ENCODE measurements at regions not wholly inside any gene's neighbourhood (a gene's known extent, or its start where the extent isn't known, plus 50 kb on each side); places are given as distances from the start of the nearest gene placed in this dataset.
"Not testable (repeated sequence)": the region's sequence is repeated elsewhere in the genome, so short reads cannot be mapped to it uniquely, and the experiment has no call there.

DNA sequence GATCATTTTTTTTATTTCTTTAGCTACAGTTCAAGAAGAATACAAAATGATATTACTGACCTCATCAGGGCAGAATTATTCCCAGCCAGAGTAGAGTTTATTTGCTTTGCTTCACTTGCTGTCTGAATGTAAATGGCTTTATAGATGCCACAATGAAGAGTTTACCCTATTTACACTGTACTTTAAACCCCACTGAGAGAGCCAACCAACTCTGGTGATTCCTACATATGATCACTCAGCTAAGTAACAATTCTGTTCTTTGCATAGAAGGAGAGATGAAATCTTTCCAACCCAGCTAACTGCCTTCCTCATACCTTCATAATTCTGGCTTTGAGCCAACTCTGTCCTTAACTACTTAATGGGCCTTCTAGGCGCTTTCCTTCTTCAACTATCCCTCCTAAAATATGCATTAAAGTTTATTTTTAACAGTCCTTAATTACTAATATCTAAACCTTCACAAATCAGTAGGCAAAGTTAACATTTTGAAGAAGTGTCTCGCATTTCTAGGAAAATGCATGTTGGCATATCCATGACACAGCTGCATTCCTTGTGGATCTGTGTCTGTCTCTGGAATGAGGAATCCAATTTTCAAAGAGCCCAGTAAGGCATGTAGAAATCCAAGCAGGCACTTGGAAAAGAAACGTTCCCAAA lies 284.8 kb upstream of the GRAMD2B start:
- intact Hi-C loops (cut with DNase I), result no loop called here
- no peak for ATAC-seq (ENCODE audit: poor library complexity)

DNA sequence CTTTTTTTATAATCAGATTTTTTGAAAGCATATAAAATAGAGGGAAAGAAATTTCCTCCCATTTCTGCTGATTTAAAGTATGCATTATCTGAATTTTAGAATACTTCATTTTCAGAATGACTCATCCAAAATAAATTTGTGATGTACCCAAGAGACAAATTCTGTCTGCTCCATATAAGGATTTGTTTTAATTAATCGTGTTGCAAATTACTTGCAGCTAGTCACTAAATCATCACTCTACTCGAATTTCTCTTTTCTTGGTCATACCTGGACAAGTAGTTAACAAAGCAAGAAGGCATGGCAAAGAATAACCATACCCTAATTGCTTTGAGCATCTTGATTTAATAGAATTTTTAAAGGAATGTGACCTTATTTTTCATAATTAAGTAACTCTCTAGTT lies 284.1 kb upstream of the GRAMD2B start:
- ATAC-seq (ENCODE audit: poor library complexity), result no peak

More for the DNA sequence above, 284.8 kb upstream of the GRAMD2B start:
- no peak for DNase-seq

DNA sequence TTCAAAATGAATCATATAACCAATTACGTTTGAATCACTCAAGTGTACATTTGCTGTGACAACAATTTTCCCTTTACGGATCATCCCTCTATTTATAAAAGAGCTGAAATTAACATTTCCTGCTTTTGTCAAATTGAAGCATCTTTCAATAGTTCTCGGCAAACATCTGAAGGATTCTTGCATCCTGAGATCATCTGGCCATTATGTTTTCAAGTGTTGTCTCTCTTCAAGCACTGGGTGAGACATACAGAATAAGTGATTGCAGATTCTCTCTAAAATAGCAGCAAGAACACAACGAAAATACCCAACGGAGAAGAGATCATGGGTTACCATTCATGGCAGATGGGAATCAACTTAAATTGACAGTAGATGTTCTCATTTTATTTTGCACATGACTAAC lies 283.4 kb upstream of the GRAMD2B start:
- intact Hi-C loops (cut with DNase I), result no loop called here
- no peak for ATAC-seq (ENCODE audit: poor library complexity)
- no peak for DNase-seq

More for the DNA sequence above, 284.1 kb upstream of the GRAMD2B start:
- intact Hi-C loops (cut with DNase I), result no loop called here
- DNase-seq, result no peak

DNA sequence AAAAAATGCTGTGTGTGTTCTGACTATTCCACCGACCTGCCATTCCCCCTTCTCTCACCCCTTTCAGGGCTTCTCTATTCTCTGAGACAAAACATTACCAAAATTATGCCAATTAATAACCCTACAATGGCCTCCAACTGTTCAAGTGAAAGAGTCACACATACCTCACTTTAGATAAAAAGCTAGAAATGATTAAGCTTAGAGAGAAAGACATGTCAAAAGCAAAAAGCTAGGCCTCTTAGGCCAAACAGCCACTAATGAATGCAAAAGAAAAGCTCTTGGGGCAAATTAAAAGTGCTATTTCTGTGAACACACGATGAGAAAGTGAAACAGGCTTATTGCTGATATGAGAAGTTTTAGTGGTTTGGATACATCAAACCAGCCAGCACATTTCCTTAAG lies 279.6 kb upstream of the GRAMD2B start:
- ATAC-seq (ENCODE audit: poor library complexity), result no peak
- no peak for DNase-seq
- intact Hi-C loops (cut with DNase I), result no loop called here

DNA sequence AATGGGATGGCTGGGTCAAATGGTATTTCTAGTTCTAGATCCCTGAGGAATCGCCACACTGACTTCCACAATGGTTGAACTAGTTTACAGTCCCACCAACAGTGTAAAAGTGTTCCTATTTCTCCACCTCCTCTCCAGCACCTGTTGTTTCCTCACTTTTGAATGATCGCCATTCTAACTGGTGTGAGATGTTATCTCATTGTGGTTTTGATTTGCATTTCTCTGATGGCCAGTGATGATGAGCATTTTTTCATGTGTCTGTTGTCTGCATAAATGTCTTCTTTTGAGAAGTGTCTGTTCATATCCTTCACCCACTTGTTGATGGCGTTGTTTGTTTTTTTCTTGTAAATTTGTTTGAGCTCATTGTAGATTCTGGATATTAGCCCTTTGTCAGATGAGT lies 272.9 kb upstream of the GRAMD2B start:
- intact Hi-C loops (cut with DNase I), result not testable (repeated sequence)

DNA sequence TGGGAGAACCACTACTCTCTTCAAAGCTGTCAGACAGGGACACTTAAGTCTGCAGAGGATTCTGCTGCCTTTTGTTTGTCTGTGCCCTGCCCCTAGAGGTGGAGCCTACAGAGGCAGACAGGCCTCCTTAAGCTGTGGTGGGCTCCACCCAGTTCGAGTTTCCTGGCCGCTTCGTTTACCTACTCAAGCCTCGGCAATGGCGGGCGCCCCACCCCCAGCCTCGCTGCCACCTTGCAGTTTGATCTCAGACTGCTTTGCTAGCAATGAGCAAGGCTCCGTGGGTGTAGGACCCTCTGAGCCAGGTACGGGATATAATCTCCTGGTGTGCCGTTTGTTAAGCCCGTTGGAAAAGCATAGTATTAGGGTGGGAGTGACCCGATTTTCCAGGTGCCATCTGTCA lies 267.9 kb upstream of the GRAMD2B start:
- DNase-seq; ATAC-seq (ENCODE audit: poor library complexity); intact Hi-C loops (cut with DNase I): not testable (repeated sequence)

More for the DNA sequence above, 272.9 kb upstream of the GRAMD2B start:
- ATAC-seq (ENCODE audit: poor library complexity); DNase-seq: not testable (repeated sequence)

DNA sequence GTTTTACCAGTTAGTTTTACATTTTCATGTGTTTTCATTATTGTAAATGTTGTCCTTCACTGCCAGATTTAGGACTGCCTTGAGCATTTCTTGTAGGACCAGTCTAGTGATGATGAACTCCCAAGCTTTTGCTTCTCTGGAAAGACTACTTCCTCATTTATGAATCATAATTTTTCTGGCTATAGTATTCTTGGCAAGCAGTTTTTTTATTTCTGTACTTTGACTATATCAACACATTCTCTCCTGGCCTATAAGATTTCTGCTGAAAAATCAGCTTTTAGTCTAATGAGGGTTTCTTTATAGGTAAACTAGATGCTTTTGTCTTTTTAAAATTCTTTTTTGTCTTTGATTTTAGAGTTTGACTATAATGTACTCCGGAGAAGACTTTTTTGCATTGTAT lies 256.8 kb upstream of the GRAMD2B start:
- intact Hi-C loops (cut with DNase I), result no loop called here
- no peak for DNase-seq
- ATAC-seq (ENCODE audit: poor library complexity), result no peak

DNA sequence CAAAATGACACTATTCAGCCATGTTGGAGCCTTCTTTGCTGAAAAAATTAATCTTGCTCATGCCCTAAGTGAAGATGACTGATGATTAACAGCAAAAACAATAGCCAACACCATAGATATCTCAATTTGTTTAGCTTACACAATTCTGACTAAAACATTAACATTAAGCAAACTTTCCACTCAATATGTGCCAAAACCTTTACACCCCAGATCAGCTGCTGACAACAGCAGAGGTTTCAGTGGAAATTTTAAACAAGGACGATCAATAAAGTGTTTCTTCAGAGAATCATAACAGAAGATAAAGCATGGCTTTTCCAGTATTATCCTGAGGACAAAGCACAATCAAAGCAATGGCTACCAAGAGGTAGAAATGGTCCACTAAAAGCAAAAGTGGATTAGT lies 254.4 kb upstream of the GRAMD2B start:
- DNase-seq (no peak), ATAC-seq (ENCODE audit: poor library complexity) (no peak)
- intact Hi-C loops (cut with DNase I), result no loop called here

DNA sequence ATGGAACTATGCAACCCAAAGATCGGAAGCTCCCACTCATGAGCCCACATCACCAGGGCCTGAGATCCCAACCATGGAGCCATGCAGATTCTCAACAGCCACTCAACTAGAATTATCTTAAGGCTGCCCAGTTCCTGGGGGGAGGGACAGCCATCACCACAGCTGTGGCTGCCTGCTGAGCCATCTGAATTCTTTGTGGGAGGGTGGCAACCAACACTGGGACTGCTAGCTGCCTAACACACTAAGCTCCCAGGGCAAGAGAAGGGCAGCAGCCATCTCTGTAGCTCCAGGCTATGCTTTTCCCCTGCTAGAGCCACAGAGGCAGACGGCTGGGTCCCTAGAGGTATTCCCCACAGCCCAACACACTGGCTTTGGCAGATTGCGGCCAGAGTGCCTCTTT lies 251.3 kb upstream of the GRAMD2B start:
- intact Hi-C loops (cut with DNase I), result no loop called here
- DNase-seq (no peak), ATAC-seq (ENCODE audit: poor library complexity) (no peak)

DNA sequence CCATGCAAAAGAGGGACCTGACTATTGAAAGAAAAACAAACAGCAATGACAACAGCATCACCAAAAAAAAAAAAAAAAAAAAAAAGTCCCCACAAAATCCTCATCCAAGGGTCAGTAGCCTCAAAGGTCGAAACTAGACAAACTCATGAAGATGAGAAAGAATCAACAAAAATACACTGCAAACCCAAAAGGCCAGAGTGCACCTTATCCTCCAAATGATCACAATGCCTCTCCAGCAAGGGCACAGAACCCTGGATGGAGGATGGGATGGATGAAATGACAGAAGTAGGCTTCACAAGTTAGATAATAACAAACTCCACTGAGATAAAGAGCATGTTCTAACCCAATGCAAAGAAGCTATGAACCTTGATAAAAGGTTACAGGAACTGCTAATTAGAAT lies 250.4 kb upstream of the GRAMD2B start:
- DNase-seq (no peak), ATAC-seq (ENCODE audit: poor library complexity) (no peak)
- intact Hi-C loops (cut with DNase I), result no loop called here

DNA sequence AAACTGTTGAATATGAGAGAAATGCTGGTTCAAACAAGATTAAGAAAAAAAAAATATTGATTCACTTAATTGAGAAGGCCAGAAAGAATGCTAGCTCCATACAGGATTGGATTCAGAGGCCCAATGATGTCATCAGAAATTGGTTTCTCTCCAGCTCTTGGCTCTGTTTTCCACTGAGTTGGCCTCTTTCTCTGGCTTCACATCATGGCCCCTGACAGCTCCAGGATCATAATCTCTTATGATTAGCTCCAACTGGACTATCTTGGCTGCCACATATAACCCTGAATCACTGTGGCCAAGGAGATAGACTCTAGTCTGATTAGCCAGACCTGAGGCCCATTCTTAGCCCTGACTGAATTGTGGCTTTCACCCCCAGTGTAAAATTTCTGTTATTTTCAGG lies 244.7 kb upstream of the GRAMD2B start:
- no peak for DNase-seq
- intact Hi-C loops (cut with DNase I), result no loop called here
- ATAC-seq (ENCODE audit: poor library complexity), result peak; percentile 92

DNA sequence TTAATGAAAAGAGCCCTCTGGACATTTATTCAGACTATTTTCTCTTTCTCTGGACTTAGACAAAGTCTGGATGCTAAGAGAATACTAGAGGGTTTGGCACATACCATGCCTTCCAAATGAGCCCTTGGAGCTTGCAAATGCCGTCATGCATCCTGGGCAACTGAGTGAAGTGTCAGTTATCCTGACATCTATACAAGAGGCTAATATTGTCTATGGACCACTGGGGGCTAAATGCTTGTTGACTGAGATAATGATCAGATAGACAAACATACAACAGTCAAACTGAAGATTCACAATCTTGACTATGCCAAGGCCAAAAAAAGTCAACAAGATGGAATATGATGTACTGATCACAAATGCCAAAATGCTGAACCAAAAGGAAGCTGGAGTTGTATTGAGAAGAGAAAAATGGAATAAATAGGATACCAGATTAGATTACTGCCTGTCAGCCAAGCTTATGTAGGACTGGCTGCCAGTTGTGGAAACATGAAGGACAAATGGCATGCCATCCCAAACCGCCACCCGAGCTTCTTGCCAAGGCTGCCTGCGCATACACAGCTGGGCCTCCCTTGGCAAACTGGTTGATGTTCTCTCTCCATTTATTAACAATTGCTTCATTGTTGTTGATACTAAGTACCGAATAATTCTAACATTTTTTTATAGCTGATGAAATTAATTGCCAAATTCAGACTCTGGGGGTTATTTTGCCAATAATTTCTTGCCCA lies 240.1 kb upstream of the GRAMD2B start:
- ATAC-seq (ENCODE audit: poor library complexity) (peak; percentile 25), DNase-seq (peak; percentile 68)
- intact Hi-C loops (cut with DNase I), result no loop called here

DNA sequence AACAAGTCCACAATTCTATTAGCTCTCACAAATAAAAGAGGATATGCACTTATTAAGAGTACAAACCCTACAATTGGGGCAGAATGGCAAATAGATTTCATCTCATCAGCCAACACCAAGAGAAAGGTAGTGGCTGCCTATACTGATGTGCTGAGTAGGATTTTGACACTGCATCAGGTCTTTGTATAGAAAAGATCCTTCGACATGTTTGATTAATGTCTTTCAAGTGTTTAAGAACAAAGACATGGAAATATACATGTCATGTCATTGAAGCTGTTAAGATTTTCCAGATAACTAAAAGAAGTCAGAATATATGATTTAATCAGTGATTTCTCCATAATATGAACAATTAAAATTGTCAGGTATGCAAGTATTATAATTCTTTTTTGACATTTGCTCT lies 238.7 kb upstream of the GRAMD2B start:
- intact Hi-C loops (cut with DNase I), result no loop called here
- ATAC-seq (ENCODE audit: poor library complexity), result no peak
- no peak for DNase-seq

DNA sequence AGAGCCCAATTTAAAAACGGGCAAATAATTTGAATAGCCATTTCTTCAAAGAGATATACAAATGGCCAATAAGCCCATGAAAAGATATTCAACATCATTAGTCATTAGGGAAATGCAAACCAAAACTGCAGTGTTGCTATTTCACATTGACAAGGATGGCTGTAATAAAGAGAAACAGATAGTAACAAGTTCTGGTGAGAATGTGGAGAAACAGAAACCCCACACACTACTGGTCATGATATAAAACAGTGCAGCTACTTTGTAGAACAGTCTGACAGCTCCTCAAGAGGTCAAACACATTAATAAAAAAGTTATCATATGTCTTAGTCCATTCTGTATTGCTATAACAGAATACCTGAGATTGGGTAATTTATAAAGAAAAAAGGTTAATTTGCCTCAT lies 237.0 kb upstream of the GRAMD2B start:
- intact Hi-C loops (cut with DNase I), result no loop called here
- DNase-seq (no peak), ATAC-seq (ENCODE audit: poor library complexity) (no peak)

DNA sequence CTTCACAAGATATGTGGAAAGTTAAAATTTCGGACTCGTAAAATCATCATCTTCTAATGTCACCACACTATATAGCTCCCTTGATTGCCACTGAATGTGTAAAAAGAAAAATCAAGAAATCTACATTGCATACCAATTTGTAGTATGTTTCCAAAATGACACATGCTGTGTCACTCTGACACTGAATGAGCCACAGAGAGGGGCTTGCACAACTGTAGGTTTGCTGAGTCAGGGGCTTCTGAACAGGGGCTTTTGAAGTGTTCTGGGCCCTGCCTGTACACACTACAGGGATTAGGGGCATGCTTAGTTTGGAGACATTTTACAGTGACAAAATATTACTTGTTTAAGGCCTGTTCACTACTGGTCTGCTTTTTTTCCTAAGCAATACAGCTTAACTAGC lies 234.4 kb upstream of the GRAMD2B start:
- ATAC-seq (ENCODE audit: poor library complexity), result no peak
- intact Hi-C loops (cut with DNase I), result no loop called here

DNA sequence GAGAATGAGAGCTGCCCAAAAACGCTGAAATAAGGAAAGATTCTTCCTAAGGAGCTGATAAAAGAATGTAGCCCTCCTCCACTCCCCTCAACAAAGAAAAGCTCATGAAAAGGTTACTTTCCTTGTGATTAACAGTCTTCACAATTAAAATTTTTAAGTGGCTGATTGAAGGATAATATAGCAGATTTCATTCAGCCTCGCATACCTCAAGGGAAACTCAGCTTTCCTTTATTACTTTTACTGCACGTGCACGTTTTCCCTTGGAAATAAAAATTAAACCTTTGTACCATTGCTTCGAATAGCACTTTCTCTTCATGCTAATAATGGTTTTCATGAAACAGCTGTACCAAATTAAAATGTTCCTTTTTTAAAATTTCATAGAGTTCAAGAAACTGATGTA lies 234.0 kb upstream of the GRAMD2B start:
- DNase-seq (no peak), ATAC-seq (ENCODE audit: poor library complexity) (no peak)
- intact Hi-C loops (cut with DNase I), result no loop called here

More for the DNA sequence above, 234.4 kb upstream of the GRAMD2B start:
- DNase-seq, result no peak

DNA sequence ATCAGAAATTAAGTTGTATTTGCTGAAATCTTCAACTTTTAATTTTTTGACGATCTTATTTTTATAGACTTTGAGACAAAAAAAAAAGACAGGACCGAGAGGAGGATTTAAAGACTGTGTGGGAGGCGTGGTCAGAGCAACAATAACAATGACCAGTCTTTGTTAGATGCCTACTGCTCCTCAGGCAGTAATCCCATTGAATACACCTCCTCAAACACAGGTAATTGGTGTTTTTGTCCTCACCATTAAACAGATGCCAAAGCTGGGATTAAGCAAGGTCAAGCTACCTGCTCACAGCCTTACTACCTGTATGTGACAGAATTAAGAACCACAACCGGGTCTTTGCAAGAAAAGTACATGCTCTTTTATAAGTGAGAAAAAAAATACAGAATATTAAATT lies 233.3 kb upstream of the GRAMD2B start:
- intact Hi-C loops (cut with DNase I), result no loop called here
- ATAC-seq (ENCODE audit: poor library complexity) (no peak), DNase-seq (no peak)

DNA sequence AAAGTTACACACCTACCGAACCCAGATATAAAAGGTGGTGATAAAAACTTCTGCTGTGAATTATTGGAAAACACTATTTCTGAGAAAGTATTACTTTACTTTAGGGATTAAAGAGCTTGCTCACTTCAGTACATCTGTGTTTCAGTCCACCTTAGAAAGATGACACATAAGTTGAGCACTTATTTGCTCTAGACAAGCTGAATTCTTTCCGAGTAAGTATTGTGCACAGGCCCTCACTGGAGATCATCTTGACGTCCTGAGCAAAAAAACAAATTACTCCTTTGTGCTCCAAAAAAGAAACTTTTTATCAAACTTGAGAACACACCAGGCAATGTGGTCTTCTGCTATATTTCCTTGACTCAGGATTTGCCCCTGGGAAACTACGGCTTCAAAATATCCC lies 231.0 kb upstream of the GRAMD2B start:
- ATAC-seq (ENCODE audit: poor library complexity) (no peak), DNase-seq (no peak)
- intact Hi-C loops (cut with DNase I), result no loop called here

DNA sequence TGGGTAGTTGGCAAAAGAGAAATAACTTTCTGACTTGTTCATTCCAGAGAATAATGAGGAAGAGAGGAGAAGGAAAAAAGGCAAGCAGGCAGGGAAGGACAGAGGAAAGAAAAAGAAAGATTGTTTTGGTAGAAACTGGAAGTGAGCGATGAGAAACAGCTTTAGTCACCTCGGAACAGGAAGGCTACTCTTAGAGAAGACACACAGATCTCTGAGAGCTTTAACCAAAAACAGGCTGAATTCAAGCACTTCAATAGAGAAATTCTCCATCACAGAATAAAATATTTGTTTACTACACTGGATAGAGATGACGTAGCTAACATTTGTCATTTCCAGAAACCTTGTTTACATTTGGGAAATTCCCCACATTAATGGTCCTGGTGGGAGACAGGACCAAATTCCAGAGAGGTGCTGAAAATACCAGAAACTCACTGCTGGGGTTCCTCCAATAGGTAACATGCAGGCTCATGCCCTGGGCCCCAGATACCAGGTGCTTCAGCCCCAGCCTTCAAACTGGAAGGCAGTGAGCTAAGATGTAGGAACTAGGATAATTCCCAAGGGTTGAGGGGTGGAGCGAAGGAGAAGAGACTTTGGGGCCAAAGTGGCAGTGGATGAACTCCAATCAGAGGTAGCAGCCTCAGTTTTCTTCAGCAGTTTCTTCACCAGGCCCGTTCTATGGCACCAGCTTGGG lies 227.7 kb upstream of the GRAMD2B start:
- DNase-seq (no peak), ATAC-seq (ENCODE audit: poor library complexity) (no peak)
- intact Hi-C loops (cut with DNase I), result no loop called here

DNA sequence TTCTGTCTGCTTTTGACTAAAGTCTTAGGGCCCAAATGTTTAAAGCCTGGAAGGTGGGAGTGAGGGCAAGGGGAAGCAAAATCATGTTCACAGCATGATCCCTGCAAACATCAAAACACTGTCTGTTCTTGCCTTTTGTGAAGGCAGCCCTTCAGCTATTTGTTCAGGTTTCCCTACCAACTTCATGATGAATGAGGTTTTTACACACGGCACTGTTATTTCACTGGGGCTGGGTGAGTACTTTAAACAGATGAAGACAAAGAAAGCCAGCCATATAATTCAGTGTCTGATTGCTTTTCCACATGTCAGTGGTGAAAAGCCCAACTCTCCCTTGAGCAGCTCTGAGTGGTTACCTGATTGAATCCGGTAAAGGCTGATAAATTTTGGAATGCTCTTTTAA lies 224.7 kb upstream of the GRAMD2B start:
- intact Hi-C loops (cut with DNase I), result no loop called here
- ATAC-seq (ENCODE audit: poor library complexity), result no peak
- no peak for DNase-seq
